HG03159 (cell line): ENCODE measurements at regions not wholly inside any gene's neighbourhood (a gene's known extent, or its start where the extent isn't known, plus 50 kb on each side); places are given as distances from the start of the nearest gene placed in this dataset.

Experiments used
- ATAC-seq: cut with Tn5 transposase; IDR thresholded peaks from one replicate; pipeline ENCODE4 v1.9.1; 2021; ENCODE audit warnings: mild to moderate bottlenecking, moderate library complexity; ENCODE audit not compliant: unreplicated experiment

DNA sequence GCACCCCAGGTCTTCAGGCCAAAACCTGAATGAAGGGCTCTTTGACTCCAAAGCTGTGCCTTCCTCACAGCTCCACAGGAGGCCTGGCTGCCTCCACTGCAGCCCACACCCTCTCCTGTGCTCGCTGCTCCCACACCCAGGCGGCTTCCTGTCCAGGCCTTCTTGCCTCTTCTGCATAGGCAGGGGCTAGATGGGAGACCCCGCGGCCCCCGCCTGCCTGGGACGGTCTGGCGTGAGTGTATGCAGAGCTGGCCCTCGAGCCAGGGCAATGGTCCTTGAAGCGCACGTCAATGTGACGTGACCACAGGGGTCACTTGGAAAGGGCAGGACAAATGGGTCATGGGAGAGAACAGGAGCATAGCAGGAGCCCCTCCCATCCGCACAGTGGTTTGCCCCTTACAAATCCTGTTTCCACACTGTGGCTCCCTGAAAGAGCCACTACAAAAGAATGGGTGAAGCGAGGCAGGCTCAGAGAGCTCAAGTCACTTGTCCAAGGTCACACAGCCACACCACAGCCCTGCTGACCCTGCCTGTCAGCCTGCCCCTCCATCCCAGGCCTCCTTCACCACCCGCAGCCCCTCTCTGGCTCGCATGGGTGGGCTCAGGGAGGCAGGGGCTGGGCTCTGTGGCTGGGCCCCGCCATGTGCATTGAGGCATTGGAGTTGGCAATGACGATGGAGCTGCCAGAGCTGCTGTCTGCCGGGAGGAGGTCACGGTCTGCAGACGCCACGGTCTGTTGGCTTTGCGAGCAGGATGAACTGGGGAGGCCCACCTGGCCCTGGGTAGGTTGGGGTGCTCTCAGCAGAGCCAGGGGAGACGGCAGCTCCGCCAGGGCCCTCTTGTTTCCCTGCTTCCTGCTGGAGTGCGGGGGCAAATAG is 71.2 kb upstream of the WNT11 start:
- no peak for ATAC-seq

GRCh38 chr11:76276781-76277155 is 70.5 kb upstream of the WNT11 start:
- no peak for ATAC-seq

- ATAC-seq = no peak
Measured at GRCh38 chr11:76276046-76276780, 69.9 kb upstream of the WNT11 start.

DNA sequence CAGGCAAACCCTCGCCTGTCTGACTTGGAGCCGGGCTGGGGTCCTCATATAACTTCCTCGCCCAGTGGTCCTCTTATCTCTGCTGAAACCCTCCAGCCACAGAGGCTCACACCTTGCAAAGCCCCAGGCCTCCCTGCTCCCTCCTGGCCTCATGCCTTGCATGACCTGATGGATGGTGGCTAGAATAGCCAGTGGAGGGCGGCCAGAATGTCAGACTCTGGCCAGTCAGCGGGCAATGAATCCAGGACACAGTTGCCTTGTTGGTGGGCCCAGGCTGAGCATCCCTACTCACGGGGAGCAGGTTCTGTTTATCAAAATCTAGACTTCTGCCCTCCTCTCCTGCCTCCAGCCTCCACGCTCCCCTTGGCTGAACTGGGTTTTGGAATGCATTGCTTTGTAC is 69.1 kb upstream of the WNT11 start:
- ATAC-seq = no peak

DNA sequence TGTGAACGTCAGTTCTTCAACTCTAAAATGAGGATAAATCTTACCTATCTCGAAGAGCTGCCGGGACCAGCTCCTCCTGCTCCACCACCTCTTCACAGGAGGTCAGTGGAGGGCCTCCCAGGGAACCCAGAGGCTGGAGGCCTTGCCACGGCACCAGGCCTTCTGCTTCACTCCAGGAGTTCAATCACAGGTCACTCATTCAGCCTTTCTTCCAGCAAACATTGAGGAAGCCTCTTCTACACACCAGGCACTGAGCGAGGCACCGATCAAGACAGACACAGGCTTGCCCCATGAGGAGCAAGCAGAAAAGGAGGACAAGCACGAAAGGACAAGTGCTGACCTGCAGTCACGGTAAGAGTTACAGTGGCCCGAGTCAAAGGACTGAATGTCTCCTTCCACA is 64.8 kb upstream of the WNT11 start:
- no peak for ATAC-seq

GRCh38 chr11:76270389-76270788 is 64.1 kb upstream of the WNT11 start:
- no peak for ATAC-seq

DNA sequence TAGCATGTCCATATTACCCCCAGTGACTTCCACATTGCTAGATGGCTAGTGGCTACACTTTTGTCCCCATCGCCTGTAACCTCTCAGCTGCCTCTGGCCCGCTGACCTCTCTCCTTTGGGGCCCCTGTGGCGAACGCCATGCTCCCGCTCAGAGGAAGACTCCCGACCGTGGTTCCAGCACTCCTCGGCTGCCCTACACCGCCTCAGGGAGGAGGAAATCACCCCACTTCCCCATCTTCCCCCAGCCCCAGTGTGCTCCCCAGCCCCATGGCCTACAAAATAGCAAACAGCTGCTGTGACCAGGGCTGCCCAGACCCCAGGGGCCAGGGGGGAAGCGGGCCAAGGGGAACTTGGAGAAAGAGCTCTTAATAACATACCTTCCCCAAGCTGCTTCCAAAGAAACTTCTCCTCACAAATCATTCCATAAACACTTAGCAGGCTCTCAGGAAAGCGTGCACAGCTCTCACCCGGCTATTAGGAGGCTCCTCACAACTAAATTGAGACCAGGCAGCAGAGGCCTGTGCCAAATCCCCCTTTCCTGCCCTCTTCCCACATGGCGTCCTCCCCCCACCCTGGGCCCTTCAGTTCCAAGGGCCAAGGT is 63.5 kb upstream of the WNT11 start:
- ATAC-seq = no peak

DNA sequence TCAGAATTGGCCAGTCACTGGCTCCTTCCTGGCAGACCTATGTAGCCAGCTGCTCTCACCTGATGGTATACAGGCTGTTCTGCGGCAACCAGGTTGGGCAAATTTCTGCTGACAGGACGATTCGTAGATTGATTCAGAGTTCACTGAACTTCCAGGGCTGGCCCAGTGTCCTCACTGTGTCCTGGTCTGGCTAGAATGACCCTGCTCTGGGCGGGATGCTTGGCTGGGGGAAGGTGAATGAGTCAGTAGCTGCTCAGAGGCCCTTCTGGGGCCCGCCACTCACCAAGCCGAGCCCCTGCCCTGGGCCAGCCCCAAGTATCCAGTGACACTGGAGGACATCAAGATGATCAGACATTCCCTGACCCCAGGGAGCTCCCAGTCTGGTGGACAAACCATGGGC is 62.9 kb upstream of the WNT11 start:
- no peak for ATAC-seq

- no peak for ATAC-seq
Measured at GRCh38 chr11:76268498-76268897, 62.2 kb upstream of the WNT11 start.

DNA sequence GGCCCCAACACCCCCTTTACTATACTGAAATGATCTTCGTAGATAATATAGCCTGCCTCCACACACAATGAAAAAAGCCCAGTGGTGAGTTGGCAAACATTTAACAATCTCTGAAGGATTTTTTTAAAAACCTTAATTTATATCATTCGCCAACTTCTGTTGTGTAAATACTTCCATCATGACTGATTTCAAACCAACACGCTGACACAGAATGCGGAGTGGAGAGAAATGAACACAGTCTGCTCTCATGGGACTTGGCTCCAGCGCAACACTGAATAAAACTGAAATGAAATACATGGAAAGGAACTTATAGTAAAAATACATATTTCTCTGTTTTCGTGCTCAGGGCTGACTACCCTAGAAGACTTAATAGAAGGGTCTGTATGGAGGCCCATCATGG is 61.3 kb upstream of the WNT11 start:
- no peak for ATAC-seq

- no peak for ATAC-seq
Measured at GRCh38 chr11:76266286-76267100, 60.2 kb upstream of the WNT11 start.

DNA sequence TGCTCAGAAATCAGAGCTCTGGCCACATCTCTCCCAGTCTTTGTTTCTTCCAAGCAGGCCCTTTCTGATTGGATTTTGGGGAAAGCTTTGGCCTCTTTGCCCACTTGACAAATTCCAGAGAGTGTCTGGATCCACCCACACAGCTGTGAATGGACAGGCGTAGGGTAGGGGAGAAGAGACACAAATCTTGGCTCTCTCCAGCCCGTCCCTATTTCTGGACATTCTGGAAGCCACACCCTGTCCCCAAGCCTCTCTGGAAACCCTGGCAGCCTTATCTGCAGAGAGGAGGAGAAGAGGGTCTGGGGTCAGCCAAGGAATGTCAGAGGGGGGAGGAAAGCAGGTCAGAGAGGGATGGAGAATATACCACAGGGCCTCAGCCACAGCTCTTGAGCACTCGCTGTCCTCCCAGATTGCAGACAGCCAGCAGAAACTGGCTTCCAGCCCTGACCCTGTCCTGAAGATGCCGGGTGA is 59.5 kb upstream of the WNT11 start:
- ATAC-seq = no peak

GRCh38 chr11:76263657-76264056 is 57.4 kb upstream of the WNT11 start:
- no peak for ATAC-seq

- no peak for ATAC-seq
Measured at GRCh38 chr11:76263166-76263565, 56.9 kb upstream of the WNT11 start.

DNA sequence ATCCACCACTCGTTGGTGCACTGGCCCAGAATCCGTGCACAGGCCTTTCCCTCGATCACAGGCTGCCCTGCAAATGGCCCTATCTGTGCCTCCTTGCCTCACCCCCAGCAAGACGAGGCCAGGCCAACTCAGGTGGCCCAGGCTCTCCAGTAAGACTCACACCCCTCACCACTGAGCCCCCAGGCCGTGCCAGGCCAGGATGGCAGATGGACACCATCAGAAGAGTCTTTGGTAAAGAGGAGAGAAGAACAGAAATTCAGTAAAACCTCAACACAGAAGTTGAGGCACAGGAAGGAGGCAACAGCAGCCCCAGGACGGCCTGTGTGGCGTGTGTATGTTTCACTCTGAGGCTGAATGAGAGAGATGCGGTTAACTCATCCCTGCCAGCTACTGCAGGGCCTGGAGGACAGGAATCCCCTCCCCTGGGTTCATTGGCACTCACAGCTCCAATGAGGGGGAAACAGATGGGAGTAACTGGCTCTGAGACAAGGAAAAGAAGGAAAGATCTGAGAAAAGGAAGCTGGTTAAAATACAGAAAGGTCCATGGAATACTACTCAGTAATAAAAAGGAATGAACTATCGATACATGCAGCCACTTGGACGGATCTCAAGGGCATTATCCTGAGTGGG is 54.1 kb upstream of the WNT11 start:
- ATAC-seq = no peak

DNA sequence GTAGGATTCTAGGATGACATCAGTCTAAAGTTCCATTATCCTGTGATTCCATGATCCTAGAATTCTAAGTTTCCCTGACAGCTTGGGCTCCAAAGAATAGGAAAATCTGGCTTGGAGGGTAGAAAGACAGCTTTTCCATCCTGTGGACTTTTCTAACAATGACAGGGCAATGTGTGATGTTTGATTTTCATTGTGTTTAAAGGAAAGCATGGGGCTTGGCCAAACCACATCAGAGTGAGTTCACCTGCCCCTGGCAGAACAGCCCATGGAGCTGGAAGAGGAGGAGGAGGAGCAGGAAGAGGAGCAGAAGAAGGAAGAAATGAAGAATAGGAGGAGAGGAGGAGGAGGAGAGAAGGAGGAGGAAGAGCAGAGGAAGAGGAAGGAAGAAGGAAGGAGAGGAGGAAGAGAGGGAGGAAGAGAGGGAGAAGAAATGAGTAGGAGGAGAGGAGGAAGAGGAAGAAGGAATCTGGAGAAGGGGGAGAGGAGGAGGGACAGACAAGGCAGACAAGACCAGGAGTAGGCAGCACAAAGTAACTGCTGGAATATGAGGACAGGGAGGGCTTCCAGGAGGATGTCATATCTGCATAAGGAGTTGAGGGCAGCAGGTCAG is 53.1 kb upstream of the WNT11 start:
- ATAC-seq = no peak

DNA sequence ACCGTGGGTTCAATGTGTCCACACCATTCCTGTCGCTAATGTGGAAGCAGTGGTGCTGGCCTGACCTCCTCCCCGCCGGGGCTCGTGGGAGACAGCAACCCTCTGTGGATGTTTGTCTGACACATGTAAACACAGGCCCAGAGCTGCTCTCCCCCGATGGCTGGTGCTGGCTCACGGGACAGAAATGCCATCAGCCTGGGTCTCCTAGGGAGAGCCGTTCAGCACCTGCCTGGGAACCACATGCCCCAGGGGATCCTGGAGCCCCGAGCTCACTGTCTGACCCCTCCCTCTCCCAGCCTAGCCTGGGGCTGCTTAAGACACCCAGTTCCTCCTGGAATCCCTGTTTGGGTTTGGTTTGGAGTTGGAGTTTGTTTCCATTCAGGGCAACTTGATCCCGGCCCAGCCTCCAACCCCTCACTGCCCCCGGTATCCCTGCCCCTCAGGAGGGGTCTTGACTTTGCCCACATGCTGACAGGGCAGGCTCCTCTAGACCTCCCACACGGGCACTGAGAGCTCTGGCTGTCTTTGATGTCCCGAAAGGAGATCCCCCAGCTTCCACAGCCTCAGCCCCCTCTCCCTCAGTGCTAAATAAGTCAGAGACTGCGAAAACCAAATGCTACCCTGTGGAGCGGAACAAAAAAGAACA is 50.9 kb upstream of the WNT11 start:
- no peak for ATAC-seq

GRCh38 chr11:76256448-76256847 is 50.1 kb upstream of the WNT11 start:
- ATAC-seq = no peak
